ENCODE measurements at regions not wholly inside any gene's neighbourhood (a gene's known extent, or its start where the extent isn't known, plus 50 kb on each side); places are given as distances from the start of the nearest gene placed in this dataset.

- no peak for TF ChIP-seq ZNF174 (tag by site-specific recombination; IDR thresholded peaks at IDR 0.05)
- TF ChIP-seq, protein P1, sequence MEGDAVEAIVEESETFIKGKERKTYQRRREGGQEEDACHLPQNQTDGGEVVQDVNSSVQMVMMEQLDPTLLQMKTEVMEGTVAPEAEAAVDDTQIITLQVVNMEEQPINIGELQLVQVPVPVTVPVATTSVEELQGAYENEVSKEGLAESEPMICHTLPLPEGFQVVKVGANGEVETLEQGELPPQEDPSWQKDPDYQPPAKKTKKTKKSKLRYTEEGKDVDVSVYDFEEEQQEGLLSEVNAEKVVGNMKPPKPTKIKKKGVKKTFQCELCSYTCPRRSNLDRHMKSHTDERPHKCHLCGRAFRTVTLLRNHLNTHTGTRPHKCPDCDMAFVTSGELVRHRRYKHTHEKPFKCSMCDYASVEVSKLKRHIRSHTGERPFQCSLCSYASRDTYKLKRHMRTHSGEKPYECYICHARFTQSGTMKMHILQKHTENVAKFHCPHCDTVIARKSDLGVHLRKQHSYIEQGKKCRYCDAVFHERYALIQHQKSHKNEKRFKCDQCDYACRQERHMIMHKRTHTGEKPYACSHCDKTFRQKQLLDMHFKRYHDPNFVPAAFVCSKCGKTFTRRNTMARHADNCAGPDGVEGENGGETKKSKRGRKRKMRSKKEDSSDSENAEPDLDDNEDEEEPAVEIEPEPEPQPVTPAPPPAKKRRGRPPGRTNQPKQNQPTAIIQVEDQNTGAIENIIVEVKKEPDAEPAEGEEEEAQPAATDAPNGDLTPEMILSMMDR (tag by site-specific recombination; IDR thresholded peaks at IDR 0.05): no peak
- TF ChIP-seq ZNF529 (tag by site-specific recombination; IDR thresholded peaks at IDR 0.05; ENCODE audit: insufficient replicate concordance): no peak
- no peak for TF ChIP-seq OSR2 (tag by site-specific recombination; IDR thresholded peaks at IDR 0.05)
- TF ChIP-seq, protein P2, sequence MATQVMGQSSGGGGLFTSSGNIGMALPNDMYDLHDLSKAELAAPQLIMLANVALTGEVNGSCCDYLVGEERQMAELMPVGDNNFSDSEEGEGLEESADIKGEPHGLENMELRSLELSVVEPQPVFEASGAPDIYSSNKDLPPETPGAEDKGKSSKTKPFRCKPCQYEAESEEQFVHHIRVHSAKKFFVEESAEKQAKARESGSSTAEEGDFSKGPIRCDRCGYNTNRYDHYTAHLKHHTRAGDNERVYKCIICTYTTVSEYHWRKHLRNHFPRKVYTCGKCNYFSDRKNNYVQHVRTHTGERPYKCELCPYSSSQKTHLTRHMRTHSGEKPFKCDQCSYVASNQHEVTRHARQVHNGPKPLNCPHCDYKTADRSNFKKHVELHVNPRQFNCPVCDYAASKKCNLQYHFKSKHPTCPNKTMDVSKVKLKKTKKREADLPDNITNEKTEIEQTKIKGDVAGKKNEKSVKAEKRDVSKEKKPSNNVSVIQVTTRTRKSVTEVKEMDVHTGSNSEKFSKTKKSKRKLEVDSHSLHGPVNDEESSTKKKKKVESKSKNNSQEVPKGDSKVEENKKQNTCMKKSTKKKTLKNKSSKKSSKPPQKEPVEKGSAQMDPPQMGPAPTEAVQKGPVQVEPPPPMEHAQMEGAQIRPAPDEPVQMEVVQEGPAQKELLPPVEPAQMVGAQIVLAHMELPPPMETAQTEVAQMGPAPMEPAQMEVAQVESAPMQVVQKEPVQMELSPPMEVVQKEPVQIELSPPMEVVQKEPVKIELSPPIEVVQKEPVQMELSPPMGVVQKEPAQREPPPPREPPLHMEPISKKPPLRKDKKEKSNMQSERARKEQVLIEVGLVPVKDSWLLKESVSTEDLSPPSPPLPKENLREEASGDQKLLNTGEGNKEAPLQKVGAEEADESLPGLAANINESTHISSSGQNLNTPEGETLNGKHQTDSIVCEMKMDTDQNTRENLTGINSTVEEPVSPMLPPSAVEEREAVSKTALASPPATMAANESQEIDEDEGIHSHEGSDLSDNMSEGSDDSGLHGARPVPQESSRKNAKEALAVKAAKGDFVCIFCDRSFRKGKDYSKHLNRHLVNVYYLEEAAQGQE (tag by site-specific recombination; IDR thresholded peaks at IDR 0.05): no peak
These were observed 135.0 kb upstream of the ASCC3 start for GRCh38 chr6:101016163-101016562.
